ENCODE measurements at regions not wholly inside any gene's neighbourhood (a gene's known extent, or its start where the extent isn't known, plus 50 kb on each side); places are given as distances from the start of the nearest gene placed in this dataset.

- Histone ChIP-seq H3K4me1 (no peaks in the 10 kb centered on the region), H3K27ac (no peak overlapping the region), H3K9me3 (no peaks in the 10 kb centered on the region), H3K36me3 (no peaks in the 10 kb centered on the region), H3K27me3 (peaks cover 13% of the 10 kb centered on the region), H3K4me3 (no peak overlapping the region)
- 60 to 94% methylated on average over 1 to 2 of the region's 2 CpGs for WGBS, 2 donors (ENCODE audit: low coverage in 1 of 2)
- no peak for ATAC-seq
- TF ChIP-seq POLR2A (IDR thresholded peaks at IDR 0.05) (no peak), CTCF (IDR thresholded peaks at IDR 0.05) (no peak), EP300 (IDR thresholded peaks at IDR 0.05) (no peak), POLR2AphosphoS5 (IDR thresholded peaks at IDR 0.05) (no peak)
Observed at GRCh38 chr14:56878766-56879165, 68.5 kb upstream of the OTX2 start.

- Histone ChIP-seq H3K36me3 (no peaks in the 10 kb centered on the region), H3K4me1 (no peaks in the 10 kb centered on the region), H3K9me3 (no peaks in the 10 kb centered on the region), H3K27me3 (peaks cover 19% of the 10 kb centered on the region), H3K4me3 (no peak overlapping the region), H3K27ac (no peak overlapping the region)
- TF ChIP-seq POLR2AphosphoS5 (IDR thresholded peaks at IDR 0.05) = no peak
- no peak for TF ChIP-seq POLR2A (IDR thresholded peaks at IDR 0.05)
- TF ChIP-seq CTCF (IDR thresholded peaks at IDR 0.05) = no peak
- no peak for TF ChIP-seq EP300 (IDR thresholded peaks at IDR 0.05)
- WGBS, 2 donors (ENCODE audit: low coverage in 1 of 2) = 89 to 95% methylated on average over 3 to 4 of the region's 4 CpGs
- no peak for ATAC-seq
Observed at GRCh38 chr14:56875104-56875675, 64.9 kb upstream of the OTX2 start.

- no peaks in the 10 kb centered on the region for H3K9me3 ChIP-seq
- no peak for ATAC-seq
- H3K4me1 ChIP-seq = no peaks in the 10 kb centered on the region
- no peak overlapping the region for H3K27ac ChIP-seq
- TF ChIP-seq EP300 (IDR thresholded peaks at IDR 0.05) (no peak), POLR2AphosphoS5 (IDR thresholded peaks at IDR 0.05) (no peak), CTCF (IDR thresholded peaks at IDR 0.05) (no peak), POLR2A (IDR thresholded peaks at IDR 0.05) (no peak)
- WGBS, 2 donors (ENCODE audit: low coverage in 1 of 2) = 22 to 28% methylated on average over 2 to 5 of the region's 5 CpGs
- H3K4me3 ChIP-seq = no peak overlapping the region
- peaks cover 14% of the 10 kb centered on the region for H3K27me3 ChIP-seq
- no peaks in the 10 kb centered on the region for H3K36me3 ChIP-seq
Observed at GRCh38 chr14:56874375-56874774, 64.1 kb upstream of the OTX2 start.

GRCh38 chr14:56870336-56870735, 60.1 kb upstream of the OTX2 start:
- Histone ChIP-seq H3K27ac (no peak overlapping the region), H3K27me3 (peaks cover 7% of the 10 kb centered on the region), H3K4me3 (no peak overlapping the region), H3K9me3 (no peaks in the 10 kb centered on the region), H3K4me1 (no peaks in the 10 kb centered on the region), H3K36me3 (no peaks in the 10 kb centered on the region)
- WGBS, 2 donors (ENCODE audit: low coverage in 1 of 2) = 80 to 95% methylated on average over 1 to 2 of the region's 2 CpGs
- ATAC-seq = no peak
- TF ChIP-seq EP300 (IDR thresholded peaks at IDR 0.05) = no peak
- no peak for TF ChIP-seq POLR2A (IDR thresholded peaks at IDR 0.05)
- no peak for TF ChIP-seq POLR2AphosphoS5 (IDR thresholded peaks at IDR 0.05)
- no peak for TF ChIP-seq CTCF (IDR thresholded peaks at IDR 0.05)

- Histone ChIP-seq H3K36me3 (no peaks in the 10 kb centered on the region), H3K27ac (no peak overlapping the region), H3K4me1 (no peaks in the 10 kb centered on the region), H3K9me3 (no peaks in the 10 kb centered on the region), H3K4me3 (no peak overlapping the region), H3K27me3 (peaks cover 9% of the 10 kb centered on the region)
- 79 to 100% methylated on average over 1 to 5 of the region's 5 CpGs for WGBS, 2 donors (ENCODE audit: low coverage in 1 of 2)
- TF ChIP-seq POLR2AphosphoS5 (IDR thresholded peaks at IDR 0.05) (no peak), CTCF (IDR thresholded peaks at IDR 0.05) (no peak), POLR2A (IDR thresholded peaks at IDR 0.05) (no peak), EP300 (IDR thresholded peaks at IDR 0.05) (no peak)
- ATAC-seq = no peak
Observed at GRCh38 chr14:56868660-56869059, 58.4 kb upstream of the OTX2 start.

All from gastroesophageal sphincter (tissue), 4 donors.